ENCODE measurements at regions not wholly inside any gene's neighbourhood (a gene's known extent, or its start where the extent isn't known, plus 50 kb on each side); places are given as distances from the start of the nearest gene placed in this dataset.

DNA sequence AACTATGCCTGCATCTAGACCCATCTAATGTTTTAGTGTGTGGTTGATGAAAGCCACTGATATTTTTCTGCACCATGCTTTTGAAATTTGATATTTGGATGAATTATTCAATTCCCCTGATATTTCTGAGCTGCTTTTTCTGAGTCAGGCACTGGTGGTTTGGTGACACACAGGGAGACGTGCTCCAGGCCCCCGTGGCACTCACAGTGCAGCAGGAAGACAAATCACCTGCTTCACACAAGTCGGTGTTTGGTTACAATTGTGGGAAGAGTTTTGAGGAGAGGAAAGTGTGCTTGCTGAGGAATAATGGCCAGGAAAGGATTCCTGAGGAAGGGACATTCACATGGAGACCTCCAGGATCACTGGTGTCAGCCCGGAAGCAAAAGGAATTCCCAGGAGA lies 179.7 kb downstream of the ACKR3 start:
- DNase-seq = no peak

DNA sequence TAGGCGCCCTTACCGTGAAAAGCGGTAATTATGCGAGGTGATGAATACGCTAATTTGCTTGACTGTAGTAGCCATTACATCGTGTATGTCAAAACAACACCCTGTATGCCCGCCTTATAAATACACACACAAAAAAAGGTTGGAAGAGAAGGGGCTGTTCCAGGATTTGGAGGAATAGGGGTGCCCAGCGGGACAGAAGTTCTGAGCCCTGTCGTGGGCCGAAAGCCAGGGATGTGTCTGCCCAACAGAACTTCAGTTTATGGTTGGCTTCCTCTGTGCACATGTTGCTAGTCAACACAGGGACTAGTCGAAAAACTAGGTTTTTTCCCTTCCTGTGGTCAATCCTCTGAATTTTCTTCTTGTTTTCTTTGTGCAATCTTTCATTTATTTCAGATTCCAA lies 182.5 kb downstream of the ACKR3 start:
- DNase-seq = no peak

DNA sequence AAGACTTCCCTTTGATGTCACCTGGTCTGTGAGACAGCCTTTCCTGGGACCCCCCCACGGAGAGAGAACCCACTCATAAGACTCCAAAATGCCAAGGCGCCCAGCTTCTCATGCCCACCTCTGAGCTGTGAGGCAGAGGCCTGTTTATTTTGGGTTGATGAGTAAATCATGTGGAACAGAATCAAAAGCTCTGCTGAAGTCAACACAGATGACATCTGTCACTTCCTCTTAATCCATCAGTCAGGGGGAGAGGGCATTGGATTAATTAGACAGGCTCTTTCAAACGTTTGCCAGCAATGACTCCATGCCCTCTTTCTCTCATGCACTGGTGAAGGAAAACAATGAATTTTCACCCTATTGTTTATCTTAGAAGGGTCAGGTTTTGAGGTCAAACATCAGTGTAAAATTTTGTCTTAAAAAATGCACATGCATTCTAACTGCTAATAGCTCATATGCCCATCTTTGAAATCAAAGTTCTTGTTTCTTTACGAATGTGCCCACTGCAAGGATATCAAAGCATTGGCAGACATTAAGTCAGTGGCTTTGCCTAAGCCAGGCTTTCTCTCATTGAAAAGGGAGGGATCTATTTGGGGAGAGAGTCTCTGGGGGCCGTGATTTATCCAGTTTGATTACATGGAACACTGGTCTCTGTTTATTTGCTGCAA lies 184.1 kb downstream of the ACKR3 start:
- DNase-seq = no peak

DNA sequence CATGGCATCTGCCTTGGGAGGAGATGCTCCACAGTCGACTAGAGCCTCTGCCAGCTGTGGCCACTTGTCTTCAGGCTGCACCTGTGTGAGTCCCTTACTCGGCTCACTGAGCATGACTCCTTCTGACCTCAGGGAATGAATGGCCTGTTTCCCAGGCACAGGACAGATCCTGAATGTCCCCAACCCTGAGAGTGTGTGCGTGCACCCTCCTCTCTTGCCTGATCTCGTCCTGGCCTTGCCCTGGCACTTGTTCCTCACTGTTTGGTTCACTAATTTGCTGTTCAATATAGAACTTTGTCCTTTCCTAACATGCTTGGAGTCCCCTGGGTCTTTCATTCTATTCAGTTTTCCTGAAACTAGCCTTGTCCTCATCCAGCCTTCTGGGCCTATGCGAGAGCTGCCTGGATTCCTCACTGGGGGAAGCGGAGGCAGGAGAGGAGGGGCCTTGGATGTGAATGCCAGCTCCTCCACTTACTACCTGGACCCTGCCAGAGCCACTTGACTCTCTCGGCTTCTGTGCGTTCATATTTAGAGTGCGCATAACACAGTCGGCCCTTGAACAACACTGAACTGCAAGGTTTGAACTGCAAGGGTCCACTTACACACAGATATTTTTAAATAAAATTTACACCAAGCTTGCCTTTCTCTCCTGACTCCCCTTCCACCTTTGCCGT lies 184.8 kb downstream of the ACKR3 start:
- DNase-seq = no peak

DNA sequence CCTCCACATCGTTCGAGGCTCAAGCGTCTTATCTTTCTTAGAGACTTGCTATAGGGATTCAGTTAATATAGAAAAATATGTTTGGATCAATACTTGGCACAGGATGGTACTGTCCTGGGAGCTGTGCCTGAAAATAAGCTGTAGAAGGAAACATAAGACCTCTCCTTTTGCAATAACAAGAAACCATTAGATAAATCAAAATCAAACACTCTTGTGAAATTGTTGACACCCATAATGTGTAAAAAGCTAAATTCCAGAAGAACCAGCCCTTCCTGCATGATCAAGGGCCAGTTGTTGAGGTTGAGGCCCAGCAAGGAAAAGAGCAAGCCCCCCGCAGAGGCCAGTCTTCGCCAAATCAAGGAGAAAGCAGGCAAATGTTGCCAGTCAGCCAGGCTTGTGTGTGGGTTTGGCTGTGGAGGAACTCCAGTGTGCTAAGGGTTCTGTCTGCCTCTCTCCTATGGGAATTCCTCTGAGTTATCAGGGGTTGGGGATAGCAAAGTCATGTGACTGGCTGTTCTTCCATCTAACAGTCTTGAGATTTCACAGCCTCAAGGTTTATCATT lies 185.7 kb downstream of the ACKR3 start:
- DNase-seq = no peak

DNA sequence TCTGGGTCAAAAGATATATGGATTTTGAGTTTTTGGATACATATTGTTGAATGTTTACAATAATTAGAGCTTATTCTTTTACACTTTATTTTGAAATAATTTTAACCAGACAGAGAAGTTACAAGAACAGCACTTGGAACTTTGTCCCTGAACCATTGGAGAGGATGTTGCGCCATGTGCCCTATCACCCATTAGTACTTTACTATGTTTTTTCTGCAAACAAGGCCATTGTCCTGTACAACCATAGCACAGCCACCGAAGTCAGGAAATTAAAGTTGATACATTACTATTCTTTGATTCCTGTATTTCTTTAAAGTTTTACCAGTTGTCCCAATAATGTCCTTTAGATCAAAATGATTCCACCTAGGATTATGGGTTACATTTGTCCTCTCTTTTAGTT lies 188.8 kb downstream of the ACKR3 start:
- no peak for DNase-seq

DNA sequence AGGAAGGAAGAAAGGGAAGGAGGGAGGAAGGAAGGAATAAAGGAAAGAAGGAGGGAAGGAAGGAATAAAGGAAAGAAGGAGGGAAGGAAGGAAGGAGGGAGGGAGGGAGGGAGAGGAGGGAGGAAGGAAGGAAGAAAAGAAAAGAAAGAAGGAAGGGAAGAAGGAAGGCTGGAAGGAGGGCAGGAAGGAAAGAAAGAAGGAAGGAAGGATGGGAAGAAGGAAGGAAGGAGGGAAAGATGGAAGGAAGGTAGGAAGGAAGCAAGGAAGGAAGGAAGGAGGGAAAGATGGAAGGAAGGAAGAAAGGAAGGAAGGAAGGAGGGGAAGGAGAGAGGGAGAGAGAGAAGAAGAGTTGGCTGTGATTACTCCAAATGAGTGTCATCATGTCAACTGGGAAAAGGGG lies 190.6 kb downstream of the ACKR3 start:
- no peak for DNase-seq

DNA sequence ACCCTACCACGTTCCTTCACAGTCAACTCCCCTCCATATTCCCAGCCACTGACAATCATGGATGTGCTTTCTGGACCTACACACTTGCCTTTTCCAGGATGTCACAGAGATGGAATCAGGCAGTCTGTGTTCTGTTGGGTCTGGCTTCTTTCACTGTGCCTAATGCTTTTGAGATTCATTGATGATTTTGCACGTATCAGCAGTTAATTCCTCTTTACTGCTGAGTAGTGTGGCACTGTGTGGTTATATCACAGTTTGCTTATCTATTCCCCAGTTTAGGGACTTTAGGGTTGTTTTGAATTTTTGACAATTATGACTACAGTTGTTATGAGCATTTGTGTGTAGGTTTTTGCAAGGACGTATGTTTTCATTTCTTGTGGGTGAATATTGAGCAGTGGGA lies 191.7 kb downstream of the ACKR3 start:
- DNase-seq = no peak

DNA sequence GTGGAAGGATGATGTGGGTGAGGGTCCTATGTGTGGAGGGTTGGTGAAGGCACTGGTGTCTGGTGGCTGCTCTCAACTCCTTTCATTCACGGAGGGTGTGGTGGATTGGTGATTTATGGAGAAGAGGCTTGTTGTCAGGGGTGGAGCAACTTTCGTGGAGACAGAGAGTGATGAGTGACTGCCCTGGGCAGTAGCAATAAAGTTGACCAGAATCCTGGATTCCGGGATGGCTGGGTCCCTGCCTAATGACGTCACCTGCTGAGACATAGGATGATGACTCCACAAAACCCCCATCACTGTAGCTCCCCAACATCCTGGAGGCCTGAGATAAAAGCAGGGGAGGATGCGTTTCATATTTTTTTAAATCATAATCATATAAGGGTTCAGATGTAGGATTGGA lies 193.0 kb downstream of the ACKR3 start:
- no peak for DNase-seq

DNA sequence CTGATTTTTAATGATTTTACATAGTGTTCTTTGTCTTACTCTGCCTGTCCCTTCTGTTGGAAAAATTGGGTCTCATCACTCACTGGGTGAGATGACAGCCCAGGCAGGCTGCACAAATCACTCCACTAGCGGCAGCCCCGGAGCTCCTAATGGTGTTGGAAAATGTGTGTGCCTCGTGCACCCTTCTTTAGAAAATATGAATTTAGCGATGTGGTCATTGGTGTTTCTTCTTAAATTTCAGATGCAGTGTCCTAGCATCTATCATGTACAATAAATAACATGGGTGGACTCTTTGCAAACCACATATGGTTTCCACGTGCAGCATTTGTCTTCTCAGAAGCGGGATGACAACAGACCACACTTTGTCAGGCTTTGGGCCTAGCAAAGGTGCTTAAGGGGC lies 194.2 kb downstream of the ACKR3 start:
- DNase-seq = no peak

DNA sequence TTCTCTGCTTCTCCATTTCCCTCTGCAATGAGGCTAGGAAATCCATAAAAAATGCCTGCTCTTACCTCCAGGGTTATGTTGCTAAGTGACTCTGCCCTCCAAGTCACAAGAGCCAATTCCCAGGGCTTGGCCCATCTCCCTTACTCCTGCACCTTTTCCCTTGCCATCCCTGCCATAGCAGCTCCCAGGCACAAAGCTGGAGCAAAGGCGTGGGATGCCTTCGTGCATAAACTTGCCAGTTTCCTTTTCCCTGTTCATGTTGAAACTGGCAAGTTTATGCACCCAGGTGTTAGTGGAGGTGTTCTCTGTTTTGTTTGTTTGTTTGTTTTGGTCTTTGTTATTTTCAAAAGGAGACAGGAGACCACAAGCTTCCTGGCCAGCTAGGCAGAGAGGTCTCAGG lies 195.1 kb downstream of the ACKR3 start:
- DNase-seq = no peak

DNA sequence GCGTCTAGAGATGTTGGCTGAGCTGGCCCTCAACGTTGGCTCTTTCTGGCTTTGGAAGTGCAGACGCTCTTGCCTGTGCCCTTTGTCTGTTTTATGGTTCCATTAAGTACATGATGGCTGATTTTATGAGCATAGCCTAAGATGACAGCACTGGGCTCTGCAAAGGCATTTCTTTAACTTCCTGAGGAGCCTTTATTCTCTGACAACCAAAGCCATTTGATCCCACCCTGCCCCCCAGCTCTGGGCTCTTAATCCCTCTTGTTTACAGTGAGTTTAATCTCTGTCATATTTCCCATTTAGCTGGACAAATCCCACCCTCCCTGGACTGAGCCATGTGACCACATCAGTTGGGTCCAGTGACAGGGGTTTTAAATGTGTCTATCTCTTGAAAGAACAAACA lies 195.9 kb downstream of the ACKR3 start:
- DNase-seq = no peak

DNA sequence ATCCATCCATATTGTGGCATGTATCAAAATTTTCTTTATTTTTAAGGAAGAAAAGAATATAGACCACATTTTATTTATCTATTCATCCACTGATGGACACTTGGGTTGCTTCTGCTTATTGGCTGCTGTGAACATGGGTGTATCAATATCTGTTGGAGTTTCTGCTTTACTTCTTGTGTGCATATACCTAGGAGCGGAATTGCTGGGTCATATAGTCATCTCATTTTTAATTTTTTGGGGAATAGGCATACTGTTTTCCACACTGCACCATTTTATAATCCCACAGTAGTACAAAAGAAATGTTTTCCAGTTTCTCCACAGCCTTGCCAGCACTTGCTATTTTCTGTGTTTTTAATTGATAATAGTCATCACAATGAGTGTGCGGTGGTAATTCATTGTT lies 197.2 kb downstream of the ACKR3 start:
- no peak for DNase-seq

DNA sequence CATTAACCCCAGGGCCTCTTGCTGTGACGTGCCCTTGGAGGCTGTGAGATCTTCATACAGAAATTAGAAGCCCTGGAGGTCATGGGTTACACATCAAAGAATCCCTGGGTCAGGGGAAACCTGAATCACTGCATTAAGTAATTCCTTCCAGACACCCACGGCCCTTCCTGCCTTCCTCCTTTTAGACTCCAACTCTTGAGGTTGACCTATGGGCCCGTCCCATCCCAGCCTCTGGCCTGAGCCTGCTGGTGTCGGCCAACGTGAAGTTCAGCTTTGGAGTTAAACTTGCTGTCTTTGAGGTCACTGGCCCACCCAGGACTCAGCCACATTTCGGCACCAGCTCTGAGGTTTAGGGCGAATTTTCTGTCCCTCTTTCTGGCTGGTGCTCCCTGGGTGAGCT lies 198.3 kb downstream of the ACKR3 start:
- DNase-seq = no peak

DNA sequence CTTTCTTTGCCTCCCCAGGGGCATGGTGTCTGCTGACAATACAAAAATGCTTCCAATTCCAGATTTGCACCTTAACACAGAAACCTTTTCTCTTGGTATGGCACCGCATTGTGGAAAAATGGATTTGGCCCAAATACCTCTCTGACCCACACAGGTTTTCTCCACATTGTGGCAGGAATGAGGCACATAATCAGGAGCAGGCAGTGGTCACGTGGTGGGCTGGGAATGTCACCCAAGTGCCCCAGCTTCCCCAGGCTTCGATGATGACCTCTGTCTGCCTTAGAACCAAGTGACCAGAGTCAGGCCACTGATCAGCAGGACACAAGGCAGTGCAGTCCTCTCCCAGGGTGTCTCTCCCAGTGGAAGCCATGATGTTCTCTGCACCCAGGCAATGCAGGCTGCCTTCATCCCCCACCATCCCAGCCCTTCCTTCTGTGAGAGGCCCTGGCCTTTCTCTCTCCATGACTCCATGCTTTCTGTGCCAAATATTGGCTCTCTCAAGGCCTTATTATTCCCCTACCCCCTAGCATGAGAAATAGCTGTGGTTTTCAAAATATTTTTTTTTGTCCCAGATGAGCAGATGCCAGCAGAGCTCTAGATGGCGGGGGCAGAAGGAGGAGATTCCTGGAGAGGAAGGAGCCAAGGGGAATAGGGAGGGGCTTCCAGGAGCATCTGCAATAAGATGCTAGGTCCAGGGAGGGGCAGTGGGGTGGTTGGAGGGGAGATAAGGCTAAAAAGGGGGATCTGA lies 198.9 kb downstream of the ACKR3 start:
- no peak for DNase-seq

DNA sequence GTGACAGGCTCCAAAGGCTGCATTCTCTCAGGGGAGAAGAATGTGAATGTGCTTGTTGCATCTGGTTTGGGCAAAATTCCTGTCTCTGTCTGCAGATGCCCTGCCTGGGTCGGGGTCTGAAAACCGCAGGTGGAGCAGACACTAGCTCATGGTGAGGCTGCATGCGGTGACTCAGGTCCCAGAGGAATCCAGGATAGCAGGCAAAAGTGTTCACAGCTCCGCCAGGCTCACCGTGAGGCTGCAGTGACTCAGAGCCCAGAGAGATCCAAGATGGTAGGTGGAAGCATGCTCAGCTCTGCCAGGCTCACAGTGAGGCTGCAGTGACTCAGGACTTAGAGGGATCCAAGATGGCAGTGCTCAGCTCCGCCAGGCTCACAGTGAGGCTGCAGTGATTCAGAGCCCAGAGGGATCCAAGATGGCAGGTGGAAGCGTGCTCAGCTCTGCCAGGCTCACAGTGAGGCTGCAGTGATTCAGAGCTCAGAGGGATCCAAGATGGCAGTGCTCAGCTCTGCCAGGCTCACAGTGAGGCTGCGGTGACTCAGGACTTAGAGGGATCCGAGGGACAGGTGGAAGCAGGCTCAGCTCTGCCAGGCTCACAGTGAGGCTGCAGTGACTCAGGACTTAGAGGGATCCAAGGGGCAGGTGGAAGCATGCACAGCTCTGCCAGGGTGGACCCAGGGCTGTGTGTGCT lies 200.5 kb downstream of the ACKR3 start:
- DNase-seq = no peak

DNA sequence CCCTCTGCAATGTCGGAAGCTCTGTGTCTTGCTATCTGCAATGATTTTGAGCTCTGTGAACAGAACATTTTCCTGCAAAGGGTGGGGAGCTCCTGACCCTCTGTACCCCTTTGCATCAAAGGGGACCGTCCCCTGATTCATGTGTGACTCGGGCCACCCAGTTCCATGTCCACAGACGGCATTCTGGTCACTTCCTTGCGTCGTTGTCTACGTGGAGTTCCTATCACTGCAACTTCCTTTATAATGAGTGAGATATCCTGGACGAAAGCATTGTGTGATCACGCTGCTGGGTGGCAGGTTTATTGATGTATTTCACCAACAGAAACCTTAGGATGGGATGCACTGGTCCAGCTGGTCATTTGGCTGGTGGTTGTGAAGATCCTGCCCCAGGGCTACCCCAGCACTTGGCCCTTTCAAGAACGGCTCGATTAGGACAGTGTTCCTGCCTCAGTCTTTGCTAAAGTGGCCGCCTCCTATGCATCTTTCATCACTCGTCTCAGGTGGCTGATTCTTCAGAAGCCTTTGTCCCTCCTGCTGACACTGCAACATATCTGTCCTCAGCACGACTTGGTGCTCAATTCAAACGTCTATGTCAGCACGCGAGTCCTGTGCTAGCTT lies 202.7 kb downstream of the ACKR3 start:
- no peak for DNase-seq

DNA sequence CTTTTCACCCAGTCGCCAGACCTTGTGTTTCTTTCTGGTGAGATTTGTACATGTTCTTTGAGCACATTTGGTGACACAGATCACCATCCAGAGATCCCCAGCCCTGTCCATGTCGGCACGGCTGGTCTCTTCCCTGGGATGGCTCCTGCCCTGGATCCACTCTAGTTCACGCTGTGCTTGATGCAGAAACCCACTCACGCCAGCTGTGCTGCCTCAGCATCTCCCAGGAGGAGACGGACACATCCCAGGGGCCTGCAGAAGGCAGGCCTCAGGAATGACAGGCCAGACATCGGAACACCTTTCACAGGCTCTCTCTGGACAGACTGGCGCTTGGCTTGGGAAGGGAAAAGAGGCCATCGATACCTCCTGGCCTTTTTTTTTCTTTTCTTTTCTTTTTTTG lies 203.6 kb downstream of the ACKR3 start:
- DNase-seq = no peak

DNA sequence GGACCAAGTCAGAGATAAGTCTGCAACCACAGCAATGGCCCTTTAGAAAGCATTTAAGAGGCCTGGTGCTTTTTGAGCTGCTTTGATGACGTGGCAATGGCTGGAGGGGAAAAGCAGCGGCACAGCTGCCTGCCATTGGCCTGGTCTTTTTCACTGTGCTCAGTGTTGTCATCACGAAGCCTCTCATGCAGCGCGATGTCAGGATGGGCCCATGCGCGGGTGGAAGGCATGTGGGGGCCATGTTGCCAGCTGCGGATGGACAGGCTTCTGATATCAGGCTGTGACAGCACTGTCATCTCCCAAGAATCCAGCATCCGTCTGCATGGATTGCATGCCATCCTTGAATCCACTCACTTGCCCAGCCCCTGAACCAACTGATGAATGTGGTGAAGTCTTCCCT lies 204.5 kb downstream of the ACKR3 start:
- no peak for DNase-seq

DNA sequence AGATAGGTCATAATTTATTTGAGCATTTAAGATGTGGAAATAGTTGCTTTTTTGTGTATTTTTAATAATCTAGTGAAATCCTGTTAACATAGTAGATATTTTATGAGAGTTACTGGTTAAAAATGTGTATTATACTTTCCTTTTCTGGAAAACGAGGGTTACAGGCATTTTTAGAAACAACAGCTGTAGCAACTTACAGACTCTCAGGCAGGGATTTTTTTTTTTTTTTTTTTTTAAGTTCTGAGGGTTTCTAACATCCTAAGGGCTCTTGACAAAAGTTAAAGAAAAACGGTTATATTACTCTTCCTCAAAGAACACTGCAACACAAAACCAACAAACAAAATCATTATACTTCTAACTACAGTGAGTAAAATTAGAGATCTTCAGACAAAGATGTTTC lies 205.9 kb downstream of the ACKR3 start:
- no peak for DNase-seq

DNA sequence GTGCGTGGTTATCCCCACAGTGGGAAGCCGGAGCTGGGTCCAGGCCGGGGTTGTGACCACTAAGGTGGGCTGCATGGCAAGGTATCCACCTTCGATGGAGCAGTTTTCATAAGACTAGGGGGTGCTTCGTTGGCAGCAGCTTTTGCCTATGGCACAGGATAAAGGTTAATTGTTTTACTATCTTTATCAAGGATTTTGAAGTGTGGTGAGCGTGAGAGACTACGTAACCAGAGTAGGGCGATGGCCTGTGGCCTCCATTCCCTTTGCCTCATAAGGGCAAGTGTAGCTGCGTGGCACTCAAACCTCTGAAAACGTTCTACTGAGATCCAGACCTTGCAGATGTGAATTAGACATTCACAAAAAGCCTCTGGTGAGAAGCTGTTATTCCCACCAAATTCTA lies 206.6 kb downstream of the ACKR3 start:
- DNase-seq = no peak

DNA sequence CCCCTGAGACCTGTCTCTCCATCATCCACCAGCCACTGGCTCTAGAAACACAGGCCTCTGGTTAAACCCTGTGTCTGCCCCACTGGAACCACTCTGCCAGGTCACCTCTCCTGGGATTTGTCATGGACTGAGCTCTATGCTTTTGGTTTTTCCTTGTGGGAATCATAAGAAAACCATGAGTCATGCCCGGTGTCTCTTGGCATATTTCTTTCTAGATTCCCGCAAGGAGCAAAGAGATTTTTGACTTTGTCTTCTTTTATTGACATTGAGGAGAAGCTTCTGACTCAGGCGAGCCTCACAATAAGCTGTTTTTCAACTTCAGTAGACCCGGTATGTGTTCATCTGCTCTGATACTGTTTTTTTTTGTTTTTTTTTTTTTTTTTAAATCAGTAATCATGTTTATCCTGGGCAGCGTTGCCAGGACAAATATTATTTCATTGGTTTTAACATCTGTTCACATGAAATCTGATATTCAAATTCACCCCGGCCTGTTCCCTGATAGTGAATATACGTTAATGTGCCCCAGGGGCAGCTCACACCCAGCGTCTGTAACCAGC lies 207.1 kb downstream of the ACKR3 start:
- DNase-seq = no peak

DNA sequence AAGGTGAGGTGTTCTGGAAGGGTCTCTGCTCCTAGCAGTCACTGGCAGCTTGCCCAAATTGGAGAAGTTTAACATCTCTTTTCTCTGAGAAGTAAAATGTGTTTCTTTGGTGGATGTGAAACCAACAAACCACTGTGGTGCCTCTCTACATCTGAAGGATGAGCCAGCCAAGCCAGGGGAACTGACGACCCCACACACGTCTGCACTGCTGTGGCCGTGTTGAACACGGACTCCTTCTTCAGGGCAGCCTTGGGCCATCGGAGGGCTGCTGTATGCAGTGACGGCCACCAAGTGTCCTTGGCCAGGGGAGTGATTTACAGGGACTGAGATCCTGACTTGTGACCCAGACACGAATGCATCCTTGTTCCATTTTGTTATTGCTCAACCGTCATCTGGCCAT lies 207.8 kb downstream of the ACKR3 start:
- no peak for DNase-seq

All from hematopoietic multipotent progenitor cell treated with erythropoietin and hydrocortisone succinate and interleukin-3 and kit ligand, for 8 days (in vitro differentiated cells).